Inflammatory macrophage treated with lipopolysaccharide for 1 hour (primary cell): ENCODE measurements at regions not wholly inside any gene's neighbourhood (a gene's known extent, or its start where the extent isn't known, plus 50 kb on each side); places are given as distances from the start of the nearest gene placed in this dataset.
"Not testable (repeated sequence)": the region's sequence is repeated elsewhere in the genome, so short reads cannot be mapped to it uniquely, and the experiment has no call there.

Source experiments
- DNase-seq, 2 donors: peaks; one replicate each; pipeline ENCODE4 v3.0.0-alpha.2; 2020 to 2022

- DNase-seq, result no peak
Measured at GRCh38 chr5:123721675-123722276, 209.8 kb downstream of the CSNK1G3 start.

- no peak for DNase-seq
Measured at GRCh38 chr5:123720955-123721354, 209.0 kb downstream of the CSNK1G3 start.

- no peak for DNase-seq
Measured at GRCh38 chr5:123720339-123720738, 208.4 kb downstream of the CSNK1G3 start.

- no peak for DNase-seq
Measured at GRCh38 chr5:123719004-123719403, 207.0 kb downstream of the CSNK1G3 start.

GRCh38 chr5:123718238-123718637 is 206.3 kb downstream of the CSNK1G3 start:
- DNase-seq, result no peak

- no peak for DNase-seq
Measured at GRCh38 chr5:123717139-123717538, 205.2 kb downstream of the CSNK1G3 start.

GRCh38 chr5:123710031-123710430 is 198.1 kb downstream of the CSNK1G3 start:
- no peak for DNase-seq

GRCh38 chr5:123709422-123709821 is 197.4 kb downstream of the CSNK1G3 start:
- DNase-seq, result no peak

- DNase-seq, result no peak
Measured at GRCh38 chr5:123708074-123708806, 196.3 kb downstream of the CSNK1G3 start.

GRCh38 chr5:123706531-123706930 is 194.6 kb downstream of the CSNK1G3 start:
- DNase-seq, result no peak

- DNase-seq, result no peak
Measured at GRCh38 chr5:123705741-123706140, 193.8 kb downstream of the CSNK1G3 start.

- no peak for DNase-seq
Measured at GRCh38 chr5:123701511-123702200, 189.7 kb downstream of the CSNK1G3 start.

GRCh38 chr5:123700624-123701287 is 188.8 kb downstream of the CSNK1G3 start:
- DNase-seq, result no peak

- DNase-seq, result no peak
Measured at GRCh38 chr5:123699571-123699970, 187.6 kb downstream of the CSNK1G3 start.

- not testable (repeated sequence) for DNase-seq
Measured at GRCh38 chr5:123698937-123699336, 187.0 kb downstream of the CSNK1G3 start.

- DNase-seq, result no peak
Measured at GRCh38 chr5:123696921-123697341, 185.0 kb downstream of the CSNK1G3 start.

- no peak for DNase-seq
Measured at GRCh38 chr5:123690821-123691220, 178.8 kb downstream of the CSNK1G3 start.

GRCh38 chr5:123681061-123681460 is 169.1 kb downstream of the CSNK1G3 start:
- DNase-seq, result no peak

GRCh38 chr5:123673107-123673506 is 161.1 kb downstream of the CSNK1G3 start:
- DNase-seq, result no peak

- no peak for DNase-seq
Measured at GRCh38 chr5:123671711-123672456, 159.9 kb downstream of the CSNK1G3 start.

- peak; percentile 12 to 71 for DNase-seq
Measured at GRCh38 chr5:123671042-123671441, 159.1 kb downstream of the CSNK1G3 start.
